HG02840 (cell line): ENCODE measurements at regions not wholly inside any gene's neighbourhood (a gene's known extent, or its start where the extent isn't known, plus 50 kb on each side); places are given as distances from the start of the nearest gene placed in this dataset.
"Not testable (repeated sequence)": the region's sequence is repeated elsewhere in the genome, so short reads cannot be mapped to it uniquely, and the experiment has no call there.

Source experiments
- ATAC-seq: cut with Tn5 transposase; IDR thresholded peaks from one replicate; pipeline ENCODE4 v1.9.1; 2021; ENCODE audit warnings: mild to moderate bottlenecking, moderate library complexity, moderate number of reproducible peaks; ENCODE audit not compliant: unreplicated experiment, low FRiP score

DNA sequence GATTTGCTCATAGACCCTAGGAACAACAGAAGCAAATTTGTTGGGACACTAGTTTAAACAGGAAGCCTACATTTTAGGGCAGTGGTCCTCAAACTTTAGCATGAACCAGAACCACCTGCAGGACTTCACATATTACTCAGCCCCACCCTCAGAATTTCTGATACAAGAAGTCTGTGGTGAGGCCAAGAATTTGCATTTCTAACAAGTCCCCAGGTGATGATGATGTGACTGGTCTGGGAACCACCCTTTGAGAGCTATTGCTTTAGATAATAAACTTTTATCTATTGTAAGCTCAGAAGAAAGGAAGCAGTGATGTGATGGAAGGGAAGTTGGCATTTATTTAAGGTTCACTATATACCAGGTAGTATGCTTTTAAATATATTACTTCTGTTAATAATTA is 194.0 kb downstream of the FAM181B start:
- ATAC-seq, result no peak

DNA sequence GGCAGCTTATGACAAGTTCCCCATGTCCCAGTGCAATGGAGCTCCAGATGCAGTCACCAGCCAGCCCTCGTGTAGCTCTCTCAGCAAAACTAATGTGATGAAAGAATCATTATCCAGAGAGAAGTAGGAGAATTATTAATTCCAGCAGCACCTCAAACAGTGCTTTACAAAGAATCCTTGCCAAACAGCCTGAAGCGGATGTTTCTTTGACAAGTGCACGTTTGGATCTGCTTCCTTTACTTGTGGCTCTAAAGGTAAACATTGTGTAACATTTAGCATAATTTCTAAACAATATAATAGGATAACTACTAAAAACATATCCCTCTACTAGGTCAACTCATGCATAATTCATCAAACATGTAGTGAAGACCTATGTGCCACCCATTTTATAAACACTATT is 197.0 kb downstream of the FAM181B start:
- no peak for ATAC-seq

DNA sequence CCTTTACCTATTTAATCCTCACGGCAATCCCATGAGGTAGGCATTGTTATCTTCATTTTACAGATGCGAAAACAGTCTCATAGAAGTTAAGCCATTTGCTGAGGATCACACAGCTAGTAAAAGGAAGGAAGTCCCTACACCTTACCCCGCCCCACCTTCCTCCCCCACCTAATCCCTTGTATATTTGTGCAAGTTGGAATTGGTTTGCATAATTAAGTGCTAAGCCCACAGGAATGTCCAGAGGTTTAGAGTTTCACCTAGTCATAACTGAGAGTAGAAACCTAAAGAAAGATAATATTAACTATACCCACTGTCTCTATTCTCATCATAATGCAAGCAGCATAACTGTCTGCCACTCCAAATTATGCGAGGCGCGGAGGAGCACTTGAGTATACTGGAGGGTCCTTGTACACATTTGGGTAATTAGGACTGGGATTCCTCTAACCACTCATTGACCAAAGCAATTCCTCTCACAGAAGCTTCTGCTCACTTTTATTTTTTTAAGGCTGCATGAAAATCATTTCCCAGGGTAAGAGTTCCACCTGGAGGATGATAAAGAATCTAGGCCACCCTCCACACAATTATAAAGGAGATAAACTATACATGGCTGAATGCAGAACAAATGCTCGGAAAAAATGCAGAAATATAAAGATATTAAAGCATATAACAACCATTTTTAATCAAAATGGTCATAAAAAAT is 199.9 kb downstream of the FAM181B start:
- ATAC-seq, result no peak

DNA sequence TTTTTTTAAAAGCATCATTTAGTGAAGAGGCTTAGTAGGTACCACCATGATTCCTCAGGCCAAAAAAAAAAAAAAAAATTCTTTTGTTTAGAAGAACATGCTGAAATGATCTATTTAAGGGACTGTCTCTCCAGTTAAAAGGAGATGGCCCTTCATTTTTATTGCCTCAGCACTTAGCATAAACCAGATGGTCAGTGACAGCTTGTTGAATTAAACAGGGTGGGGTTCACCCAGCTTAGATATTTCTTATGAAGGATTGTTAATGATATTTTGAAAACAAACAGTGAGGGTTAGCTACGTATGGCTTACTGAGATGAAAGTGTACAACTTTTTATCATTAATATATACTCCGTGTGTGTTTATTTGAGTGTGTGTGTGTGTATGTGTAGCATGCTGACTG is 203.7 kb downstream of the FAM181B start:
- ATAC-seq, result no peak

DNA sequence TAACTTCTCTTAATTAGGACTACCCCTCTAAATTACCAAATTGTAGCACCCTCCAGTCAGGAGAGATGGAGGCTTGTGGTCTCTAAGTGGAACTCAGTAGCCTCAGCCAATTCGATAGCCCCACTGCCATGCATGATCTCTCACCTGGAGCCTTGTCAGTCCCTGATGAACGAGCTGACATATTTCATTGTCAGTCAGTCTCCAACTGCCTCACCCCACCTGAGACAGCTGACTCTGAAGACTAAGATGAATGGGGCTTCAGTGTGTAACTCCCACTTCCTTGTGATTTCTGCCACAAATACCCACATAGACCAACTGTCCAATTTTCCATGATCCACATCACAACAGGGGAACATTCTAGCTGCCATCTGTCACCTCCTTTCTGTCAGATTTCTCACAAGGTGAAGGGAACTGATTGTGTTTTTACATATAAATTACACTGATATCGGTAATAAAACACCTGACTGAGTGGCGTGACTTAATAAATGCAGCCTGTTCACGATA is 206.5 kb downstream of the FAM181B start:
- ATAC-seq, result no peak

DNA sequence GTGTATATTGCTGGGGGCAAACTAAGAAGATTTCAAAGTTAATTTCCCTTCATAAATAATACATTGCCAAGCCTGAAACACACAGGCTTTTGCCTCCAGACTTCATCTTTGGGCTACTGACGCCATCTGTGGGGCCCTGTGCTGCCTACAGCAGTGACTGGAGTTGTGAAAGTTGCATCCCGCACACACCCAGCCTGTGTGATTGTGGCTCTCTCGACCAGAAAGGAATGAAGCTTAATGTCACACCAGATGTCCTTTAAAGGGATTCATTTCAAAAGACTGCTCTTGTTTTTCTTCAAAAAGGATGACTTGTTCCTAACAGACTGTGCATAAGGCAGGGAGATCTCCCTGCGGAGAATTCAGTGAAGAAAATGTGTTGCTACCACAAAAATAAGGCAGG is 210.5 kb downstream of the FAM181B start:
- ATAC-seq, result no peak

DNA sequence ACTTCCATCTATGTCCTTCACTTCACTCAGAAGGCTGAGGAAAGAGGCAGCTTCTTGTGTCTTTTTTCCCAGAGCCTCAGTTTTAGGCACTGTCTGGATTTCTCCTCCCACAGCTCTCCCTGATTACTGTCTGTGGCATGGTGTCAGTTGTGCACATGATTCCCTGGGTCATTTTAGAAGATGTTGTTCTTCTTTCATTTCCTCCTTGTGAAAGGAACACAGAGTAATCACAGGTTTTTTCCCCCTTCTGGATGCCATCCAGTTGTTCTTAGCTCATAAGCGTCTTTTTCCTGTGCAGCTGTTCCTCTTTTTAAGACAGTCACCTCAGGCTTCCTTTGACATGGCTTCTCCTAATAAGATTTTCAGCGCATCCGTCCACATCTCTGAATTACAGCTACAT is 212.2 kb downstream of the FAM181B start:
- no peak for ATAC-seq

DNA sequence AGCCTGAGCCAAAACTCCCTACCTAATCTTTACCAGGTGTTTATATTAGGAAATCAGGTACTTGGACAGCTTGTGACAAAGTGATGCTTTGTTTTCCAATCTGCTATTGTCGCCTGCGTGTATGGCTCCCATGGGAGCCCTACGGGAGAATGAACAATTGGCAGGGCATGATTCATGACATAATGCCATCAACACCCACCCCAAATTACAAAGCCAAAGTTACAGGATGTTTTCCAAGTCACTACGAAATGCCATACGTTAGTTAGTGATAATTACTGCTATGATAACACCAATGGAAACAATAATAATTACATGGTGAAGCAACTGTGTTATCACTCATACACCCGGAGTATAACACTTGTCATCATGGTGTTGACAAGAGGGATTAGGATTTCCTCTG is 226.4 kb downstream of the FAM181B start:
- no peak for ATAC-seq

DNA sequence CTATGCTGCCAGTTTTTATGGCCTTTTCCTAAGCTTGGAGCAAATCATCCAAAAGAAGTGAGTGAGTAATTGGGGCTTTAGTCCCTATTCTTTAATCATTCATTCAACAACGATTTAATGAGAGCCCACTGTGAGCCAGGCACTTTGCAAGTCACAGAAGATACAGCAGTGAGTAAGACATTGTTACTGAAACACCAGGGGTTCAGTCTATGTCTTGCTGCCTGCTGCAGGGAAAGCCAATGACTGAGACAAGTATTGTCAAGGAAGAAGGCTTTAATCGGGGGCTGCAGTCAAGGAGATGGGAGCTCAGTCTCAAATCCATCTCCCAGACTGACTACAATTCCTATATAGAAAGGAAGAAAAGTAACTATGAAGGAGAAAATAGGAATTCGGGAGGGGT is 228.3 kb downstream of the FAM181B start:
- no peak for ATAC-seq

DNA sequence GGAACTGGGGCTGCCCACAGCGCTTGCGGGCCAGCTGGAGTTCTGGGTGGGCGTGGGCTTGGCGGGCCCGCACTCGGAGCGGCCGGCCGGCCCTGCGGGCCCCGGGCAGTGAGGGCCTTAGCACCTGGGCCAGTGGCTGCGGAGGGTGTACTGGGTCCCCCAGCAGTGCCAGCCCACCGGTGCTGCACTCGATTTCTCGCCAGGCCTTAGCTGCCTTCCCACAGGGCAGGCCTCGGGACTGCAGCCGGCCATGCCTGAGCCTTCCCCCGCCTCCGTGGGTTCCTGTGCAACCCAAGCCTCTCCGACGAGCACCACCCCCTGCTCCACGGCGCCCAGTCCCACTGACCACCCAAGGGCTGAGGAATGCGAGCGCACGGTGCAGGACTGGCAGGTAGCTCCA is 232.5 kb downstream of the FAM181B start:
- ATAC-seq, result not testable (repeated sequence)

DNA sequence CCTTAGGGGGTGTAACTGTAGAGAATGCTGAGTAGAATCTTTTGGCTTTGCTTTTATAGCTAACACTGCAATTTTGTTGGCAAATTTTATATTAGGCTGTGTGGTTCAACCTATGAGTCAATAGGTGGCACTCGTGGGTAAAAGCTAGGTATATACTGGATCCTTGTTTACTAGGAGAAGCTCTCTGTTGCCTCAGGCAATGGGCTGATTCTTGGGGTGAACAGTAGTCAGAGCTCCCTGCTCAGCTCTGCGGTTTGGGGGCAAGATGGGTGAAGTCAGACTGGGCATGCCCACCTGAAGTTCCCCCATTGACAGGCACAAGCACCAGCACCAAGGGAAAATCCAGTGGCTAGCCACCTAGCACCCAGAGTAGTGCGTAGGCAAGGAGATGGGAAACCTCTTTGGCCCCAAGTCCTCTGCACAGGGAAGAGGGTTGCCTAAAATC is 238.7 kb downstream of the FAM181B start:
- ATAC-seq, result no peak

DNA sequence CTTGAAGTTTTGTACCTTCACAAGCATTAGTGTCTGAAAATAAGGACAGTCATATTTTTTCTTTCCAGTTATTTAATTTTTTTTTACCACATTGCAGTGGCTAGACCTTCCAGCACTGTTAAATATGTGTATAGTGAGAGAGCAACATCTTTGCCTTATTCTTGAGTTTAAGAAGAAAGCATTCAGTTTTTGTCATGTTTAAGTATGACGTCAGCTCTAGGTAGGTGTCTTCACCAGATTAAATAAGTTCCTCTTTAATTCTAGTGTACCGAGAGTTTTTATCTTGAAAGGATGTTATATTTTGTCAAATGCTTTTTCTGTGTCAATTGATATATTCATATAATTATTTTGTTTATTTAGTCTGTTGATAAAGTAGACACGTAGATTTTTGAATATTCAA is 258.8 kb downstream of the FAM181B start:
- no peak for ATAC-seq

DNA sequence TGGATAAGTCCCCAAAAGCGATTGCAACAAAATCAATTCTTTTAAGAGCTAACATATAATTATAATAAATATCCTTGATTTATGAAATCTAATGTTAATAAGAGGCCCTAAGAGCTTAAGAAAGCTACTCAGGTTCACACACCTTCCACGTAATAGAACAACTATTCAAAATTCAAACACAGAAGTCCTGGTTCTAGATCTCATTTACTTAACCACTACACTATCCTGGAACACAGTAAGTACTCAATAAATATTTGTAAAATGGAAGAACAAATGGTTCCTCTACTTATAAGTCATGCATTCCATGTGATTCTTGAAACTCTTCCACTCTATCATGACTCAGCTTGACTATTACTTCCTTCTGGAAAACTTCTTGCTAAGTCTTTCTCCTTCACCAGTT is 268.2 kb downstream of the FAM181B start:
- no peak for ATAC-seq

DNA sequence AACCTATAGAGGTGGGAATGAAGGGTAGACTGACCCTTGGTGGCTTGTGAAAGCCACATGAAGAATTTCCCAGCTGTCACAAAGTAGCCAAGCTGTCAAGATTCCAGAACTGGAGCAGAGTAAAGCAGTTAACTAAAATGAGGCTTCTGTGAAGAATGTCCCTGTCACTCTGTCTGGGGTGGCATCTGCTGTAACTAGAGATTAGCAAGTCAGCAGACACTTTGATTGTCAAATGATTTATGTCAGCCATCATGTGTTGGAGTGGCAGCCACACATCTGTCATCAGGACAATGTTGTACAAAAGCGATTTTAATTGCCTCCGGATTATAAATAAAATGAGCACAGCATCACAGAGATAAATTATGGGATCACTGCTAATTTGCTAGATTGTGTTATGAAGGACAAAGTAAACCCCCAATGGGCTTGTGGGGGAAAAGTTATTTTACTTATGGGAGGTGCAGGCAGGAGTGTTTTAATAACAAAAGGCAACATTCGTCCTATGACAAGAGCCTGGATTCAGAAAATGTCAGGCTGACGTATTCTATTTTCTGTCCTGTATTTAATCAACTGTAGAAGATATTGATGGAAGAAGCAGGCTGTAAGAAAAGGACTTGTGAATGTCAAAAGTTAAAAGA is 270.9 kb downstream of the FAM181B start:
- no peak for ATAC-seq

DNA sequence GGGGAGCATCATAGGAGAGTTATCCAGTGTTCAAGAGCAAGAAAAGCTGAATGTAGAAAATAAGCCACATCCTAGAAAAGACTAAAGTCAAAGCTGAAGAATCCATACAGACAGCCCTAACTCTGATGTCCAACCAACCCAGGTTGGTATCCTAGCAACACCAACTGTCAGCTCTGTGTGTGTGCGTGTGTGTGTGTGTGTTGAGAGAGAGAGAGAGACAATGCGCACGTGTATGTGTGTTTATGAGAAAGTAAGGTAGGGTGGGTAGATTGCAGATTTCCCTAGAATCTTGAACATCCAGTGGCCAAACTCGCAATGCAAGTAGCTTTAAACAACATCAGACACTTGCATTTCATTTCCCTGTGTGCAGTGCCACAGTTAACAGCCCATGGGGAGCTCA is 274.9 kb downstream of the FAM181B start:
- no peak for ATAC-seq

DNA sequence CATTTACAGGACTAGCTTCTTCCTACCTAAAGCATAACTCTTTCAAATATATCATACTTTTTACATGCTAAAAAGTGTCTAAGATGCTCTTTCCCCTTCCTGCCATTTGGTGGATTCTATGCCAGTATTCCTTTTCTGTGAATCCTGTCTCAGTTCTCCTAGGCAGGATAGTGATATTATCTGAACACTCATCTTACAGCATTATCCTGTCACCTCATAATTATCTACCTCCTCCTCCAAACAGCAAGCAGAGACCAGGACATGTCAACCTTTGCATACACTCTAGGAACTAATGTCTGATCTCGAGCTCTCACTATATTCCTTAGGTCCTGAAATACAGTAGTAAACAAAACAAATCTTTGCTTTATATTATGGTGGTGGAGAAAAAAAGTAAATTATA is 275.5 kb downstream of the FAM181B start:
- ATAC-seq, result no peak

DNA sequence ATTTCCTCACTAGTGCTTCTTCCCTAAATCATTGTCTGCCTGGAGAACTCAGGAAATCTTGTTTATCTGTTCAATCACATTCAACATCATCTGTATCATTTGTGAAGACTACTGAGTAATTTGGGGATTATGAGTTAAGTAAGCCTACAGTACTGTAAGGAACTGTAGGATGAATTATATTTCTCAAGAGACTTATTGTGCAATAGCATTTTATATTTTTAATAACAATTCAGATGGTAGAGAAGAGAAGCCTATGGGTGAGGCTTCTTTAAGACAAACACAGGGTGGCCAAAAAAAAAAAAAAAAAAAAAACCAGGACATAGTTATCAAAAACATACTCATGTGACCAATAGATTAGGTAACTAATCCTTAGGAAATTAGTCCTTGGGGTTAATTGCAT is 282.7 kb downstream of the FAM181B start:
- no peak for ATAC-seq

DNA sequence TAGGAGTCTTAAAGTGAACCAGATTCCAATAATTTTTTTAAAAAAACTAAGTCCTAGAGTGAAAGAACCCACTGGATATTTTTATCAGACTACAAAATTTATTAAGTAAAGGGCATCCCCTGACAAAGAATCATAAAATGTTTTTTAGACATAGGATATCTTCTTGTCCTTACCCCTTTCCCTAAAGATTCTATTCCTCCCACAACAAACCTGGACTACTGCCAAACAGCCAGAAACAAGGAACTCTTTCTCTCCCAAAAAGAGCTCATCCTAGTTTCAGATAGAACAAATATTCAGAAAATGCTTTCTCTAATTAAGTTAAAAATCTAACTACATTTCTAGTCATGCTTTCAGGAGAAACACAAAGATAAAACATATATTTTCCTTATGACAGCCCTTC is 327.1 kb downstream of the FAM181B start:
- ATAC-seq, result no peak

DNA sequence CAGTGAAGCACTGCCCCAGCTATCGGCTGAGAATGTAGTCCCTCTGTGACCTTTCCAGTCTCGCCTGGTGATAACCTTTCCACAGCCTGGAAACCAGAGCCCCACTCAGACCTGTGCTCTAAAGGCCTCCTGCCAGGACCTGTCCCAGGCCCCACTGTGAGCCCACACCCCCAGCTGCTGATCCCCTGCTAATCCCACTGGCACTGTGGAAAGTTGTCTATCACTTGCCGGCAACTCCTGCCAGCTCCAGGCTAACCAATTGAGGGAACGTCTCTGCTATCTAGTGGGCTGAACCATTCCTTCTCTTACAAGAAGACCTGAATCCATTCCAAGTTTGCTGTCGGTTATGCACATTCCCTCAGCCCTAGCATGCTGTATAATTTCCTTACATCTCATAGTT is 328.2 kb downstream of the FAM181B start:
- ATAC-seq, result no peak

DNA sequence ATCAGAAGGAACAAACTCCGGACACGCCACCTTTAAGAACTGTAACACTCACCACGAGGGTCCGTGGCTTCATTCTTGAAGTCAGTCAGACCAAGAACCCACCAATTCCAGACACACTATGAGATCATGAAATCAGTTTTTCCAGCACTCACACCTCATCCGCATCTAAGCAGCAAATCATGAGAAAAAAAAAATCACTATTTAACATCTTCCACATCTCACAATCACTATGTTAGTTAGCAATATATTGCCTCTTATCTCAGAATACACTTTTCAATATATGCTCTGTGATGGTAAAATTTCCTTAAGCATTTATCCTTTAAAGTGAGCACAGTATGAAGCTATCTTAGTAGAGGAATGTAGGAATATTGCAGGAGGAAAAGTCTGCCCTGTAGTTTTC is 328.7 kb downstream of the FAM181B start:
- ATAC-seq, result no peak

DNA sequence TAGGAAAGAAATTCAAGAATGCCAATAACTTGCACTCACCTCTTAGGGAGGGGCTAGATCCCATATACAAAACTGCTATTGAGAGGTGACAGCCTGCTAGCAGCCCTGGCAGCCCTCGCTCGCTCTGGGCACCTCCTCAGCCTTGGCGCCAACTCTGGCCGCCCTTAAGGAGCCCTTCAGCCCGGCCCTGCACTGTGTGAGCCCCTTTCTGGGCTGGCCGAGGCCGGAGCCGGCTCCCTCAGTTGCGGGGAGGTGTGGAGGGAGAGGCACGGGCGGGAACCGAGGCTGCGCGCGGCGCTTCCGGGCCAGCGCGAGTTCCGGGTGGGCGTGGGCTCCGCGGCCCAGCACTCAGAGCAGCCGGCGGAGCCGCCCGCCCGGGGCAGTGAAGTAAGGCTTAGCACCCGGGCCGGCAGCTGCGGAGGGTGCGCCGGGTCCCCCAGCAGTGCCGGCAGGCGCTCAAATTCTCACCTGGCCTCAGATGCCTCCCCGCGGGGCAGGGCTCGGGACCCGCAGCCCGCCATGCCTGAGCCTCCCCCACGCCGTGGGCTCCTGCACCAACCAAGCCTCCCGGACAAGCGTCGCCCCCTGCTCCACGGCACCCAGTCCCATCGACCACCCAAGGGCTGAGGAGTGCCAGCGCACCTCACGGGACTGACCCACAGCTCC is 329.9 kb downstream of the FAM181B start:
- no peak for ATAC-seq
